ENCODE measurements at regions not wholly inside any gene's neighbourhood (a gene's known extent, or its start where the extent isn't known, plus 50 kb on each side); places are given as distances from the start of the nearest gene placed in this dataset.

DNA sequence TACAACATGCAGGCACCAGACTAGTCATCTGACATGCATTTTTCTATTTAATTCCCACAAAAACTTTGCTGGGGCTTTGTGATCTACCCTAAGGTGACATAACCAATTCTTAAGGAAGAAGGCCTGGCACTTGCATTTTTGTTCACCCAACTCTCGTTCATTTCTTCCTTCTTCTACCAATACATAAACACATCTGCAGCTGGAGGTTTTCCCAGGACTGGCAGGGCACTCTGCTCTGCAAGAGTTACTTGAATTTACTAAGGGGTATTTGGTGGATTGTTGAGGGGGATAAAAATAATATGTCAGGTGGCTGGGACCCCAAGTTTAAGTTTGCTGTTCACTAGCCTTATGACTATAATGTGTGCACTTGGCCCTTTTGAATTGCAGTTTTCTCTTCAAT, 111.4 kb upstream of the TRIB2 start:
- H3K27ac Mint-ChIP-seq (ENCODE audit: unreplicated experiment): no peak overlapping the region
- TF ChIP-seq, protein P1, sequence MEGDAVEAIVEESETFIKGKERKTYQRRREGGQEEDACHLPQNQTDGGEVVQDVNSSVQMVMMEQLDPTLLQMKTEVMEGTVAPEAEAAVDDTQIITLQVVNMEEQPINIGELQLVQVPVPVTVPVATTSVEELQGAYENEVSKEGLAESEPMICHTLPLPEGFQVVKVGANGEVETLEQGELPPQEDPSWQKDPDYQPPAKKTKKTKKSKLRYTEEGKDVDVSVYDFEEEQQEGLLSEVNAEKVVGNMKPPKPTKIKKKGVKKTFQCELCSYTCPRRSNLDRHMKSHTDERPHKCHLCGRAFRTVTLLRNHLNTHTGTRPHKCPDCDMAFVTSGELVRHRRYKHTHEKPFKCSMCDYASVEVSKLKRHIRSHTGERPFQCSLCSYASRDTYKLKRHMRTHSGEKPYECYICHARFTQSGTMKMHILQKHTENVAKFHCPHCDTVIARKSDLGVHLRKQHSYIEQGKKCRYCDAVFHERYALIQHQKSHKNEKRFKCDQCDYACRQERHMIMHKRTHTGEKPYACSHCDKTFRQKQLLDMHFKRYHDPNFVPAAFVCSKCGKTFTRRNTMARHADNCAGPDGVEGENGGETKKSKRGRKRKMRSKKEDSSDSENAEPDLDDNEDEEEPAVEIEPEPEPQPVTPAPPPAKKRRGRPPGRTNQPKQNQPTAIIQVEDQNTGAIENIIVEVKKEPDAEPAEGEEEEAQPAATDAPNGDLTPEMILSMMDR (IDR thresholded peaks at IDR 0.05; ENCODE audit: partially characterized antibody, unreplicated experiment): no peak
- no peak overlapping the region for H3K4me3 Mint-ChIP-seq (ENCODE audit: unreplicated experiment)
- no peaks in the 10 kb centered on the region for H3K27me3 Mint-ChIP-seq (ENCODE audit: unreplicated experiment)
- H3K9me3 Mint-ChIP-seq (ENCODE audit: unreplicated experiment): no peaks in the 10 kb centered on the region
- H3K36me3 Mint-ChIP-seq (ENCODE audit: unreplicated experiment): no peaks in the 10 kb centered on the region
- no peaks in the 10 kb centered on the region for H3K4me1 Mint-ChIP-seq (ENCODE audit: low read depth, unreplicated experiment)
- DNase-seq: no peak

DNA sequence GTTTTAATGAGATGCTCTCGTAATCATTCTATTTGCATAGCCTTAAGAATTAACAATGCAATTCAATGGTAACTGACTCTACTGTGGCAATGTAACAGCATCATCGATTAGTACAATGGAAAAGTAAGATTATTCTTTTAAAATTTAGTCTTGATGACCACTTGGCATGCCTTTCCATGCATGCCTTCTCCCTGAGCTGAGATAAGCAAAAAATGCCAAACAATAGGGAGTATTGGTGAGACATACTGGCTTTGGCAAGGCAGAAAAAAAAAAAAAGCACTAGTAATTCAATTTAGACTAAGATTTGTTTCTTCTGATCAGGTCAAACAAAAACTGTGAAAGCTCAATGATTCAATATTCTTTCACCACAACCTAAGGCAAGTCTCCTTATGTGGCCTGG, 110.8 kb upstream of the TRIB2 start:
- DNase-seq: no peak
- no peaks in the 10 kb centered on the region for H3K27me3 Mint-ChIP-seq (ENCODE audit: unreplicated experiment)
- no peaks in the 10 kb centered on the region for H3K9me3 Mint-ChIP-seq (ENCODE audit: unreplicated experiment)
- H3K27ac Mint-ChIP-seq (ENCODE audit: unreplicated experiment): no peak overlapping the region
- TF ChIP-seq, protein P1 (IDR thresholded peaks at IDR 0.05; ENCODE audit: partially characterized antibody, unreplicated experiment): no peak
- no peaks in the 10 kb centered on the region for H3K4me1 Mint-ChIP-seq (ENCODE audit: low read depth, unreplicated experiment)
- H3K4me3 Mint-ChIP-seq (ENCODE audit: unreplicated experiment): no peak overlapping the region
- H3K36me3 Mint-ChIP-seq (ENCODE audit: unreplicated experiment): no peaks in the 10 kb centered on the region

DNA sequence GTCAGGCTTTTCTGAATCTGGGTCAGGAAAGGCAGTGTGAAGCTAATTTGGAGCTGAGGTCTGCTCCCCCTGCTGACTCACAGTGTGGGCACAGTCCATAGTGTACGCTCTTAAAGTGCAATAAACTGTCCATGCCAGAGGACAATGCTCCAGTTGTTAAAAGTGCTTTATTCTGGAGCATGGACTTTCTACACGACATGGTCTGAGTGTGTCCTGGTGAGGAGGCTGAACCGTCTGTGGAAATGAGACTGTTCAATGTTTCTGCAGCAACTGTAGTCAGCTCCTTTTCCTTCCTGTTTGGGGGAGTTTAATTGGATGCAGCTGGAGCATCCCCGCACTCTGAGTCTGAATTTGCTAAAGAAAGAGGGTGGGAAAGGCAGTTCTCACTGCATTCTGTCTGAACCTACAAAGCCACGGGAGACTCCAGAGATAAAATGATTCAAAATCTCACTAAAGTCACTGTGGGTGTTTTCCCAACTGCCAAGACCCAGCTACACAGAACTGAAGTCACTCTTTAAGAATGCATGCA, 110.2 kb upstream of the TRIB2 start:
- H3K27ac Mint-ChIP-seq (ENCODE audit: unreplicated experiment): no peak overlapping the region
- TF ChIP-seq, protein P1 (IDR thresholded peaks at IDR 0.05; ENCODE audit: partially characterized antibody, unreplicated experiment): no peak
- H3K36me3 Mint-ChIP-seq (ENCODE audit: unreplicated experiment): no peaks in the 10 kb centered on the region
- DNase-seq: no peak
- H3K4me3 Mint-ChIP-seq (ENCODE audit: unreplicated experiment): no peak overlapping the region
- H3K27me3 Mint-ChIP-seq (ENCODE audit: unreplicated experiment): no peaks in the 10 kb centered on the region
- H3K9me3 Mint-ChIP-seq (ENCODE audit: unreplicated experiment): no peaks in the 10 kb centered on the region
- no peaks in the 10 kb centered on the region for H3K4me1 Mint-ChIP-seq (ENCODE audit: low read depth, unreplicated experiment)

DNA sequence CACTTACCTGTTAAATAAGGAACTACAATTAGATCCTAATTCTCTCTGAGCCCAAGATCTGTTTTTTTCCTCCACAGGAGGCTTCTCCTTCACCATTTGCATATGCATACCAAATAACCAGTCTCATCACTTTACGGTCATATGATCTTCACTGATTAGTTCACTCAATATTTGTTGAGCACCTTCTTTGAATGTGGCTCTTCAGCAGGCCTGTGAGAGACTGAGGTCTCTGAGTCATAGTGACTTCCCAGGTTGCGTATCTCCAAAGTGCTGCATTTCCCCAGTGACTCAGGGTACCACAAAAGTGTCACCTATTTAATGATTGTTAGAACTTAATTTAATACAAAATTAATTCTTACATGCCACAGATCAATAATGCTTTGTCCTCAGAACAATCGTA, 108.8 kb upstream of the TRIB2 start:
- Mint-ChIP-seq H3K27me3 (ENCODE audit: unreplicated experiment) (no peaks in the 10 kb centered on the region), H3K4me3 (ENCODE audit: unreplicated experiment) (no peak overlapping the region), H3K27ac (ENCODE audit: unreplicated experiment) (no peak overlapping the region), H3K9me3 (ENCODE audit: unreplicated experiment) (peaks cover under 1% of the 10 kb centered on the region), H3K4me1 (ENCODE audit: low read depth, unreplicated experiment) (peaks cover 5% of the 10 kb centered on the region), H3K36me3 (ENCODE audit: unreplicated experiment) (no peaks in the 10 kb centered on the region)
- DNase-seq: no peak
- TF ChIP-seq, protein P1 (IDR thresholded peaks at IDR 0.05; ENCODE audit: partially characterized antibody, unreplicated experiment): no peak

DNA sequence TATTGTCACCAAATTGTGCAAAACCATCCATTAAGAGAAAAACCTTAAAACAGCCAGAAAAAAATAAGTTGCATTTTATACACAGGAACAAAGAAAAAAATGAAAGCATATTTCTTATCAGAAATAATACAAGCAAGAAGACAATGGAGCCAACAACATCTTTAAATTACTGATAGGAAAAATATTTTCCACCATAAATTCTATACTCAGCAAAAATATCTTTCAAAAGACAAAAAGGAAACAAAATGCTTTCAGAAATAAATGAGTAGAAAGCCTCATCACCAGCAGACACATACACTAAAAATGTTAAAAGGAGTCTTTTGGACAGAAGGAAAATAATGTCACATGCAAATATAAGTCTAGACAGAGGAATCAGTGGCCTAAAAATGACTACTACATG, 106.4 kb upstream of the TRIB2 start:
- TF ChIP-seq, protein P1 (IDR thresholded peaks at IDR 0.05; ENCODE audit: partially characterized antibody, unreplicated experiment): no peak
- Mint-ChIP-seq H3K36me3 (ENCODE audit: unreplicated experiment) (no peaks in the 10 kb centered on the region), H3K27me3 (ENCODE audit: unreplicated experiment) (peaks cover 1% of the 10 kb centered on the region), H3K27ac (ENCODE audit: unreplicated experiment) (no peak overlapping the region), H3K4me3 (ENCODE audit: unreplicated experiment) (no peak overlapping the region), H3K9me3 (ENCODE audit: unreplicated experiment) (peaks cover 3% of the 10 kb centered on the region), H3K4me1 (ENCODE audit: low read depth, unreplicated experiment) (peaks cover 8% of the 10 kb centered on the region)
- no peak for DNase-seq
